ENCODE measurements at regions not wholly inside any gene's neighbourhood (a gene's known extent, or its start where the extent isn't known, plus 50 kb on each side); places are given as distances from the start of the nearest gene placed in this dataset.

DNA sequence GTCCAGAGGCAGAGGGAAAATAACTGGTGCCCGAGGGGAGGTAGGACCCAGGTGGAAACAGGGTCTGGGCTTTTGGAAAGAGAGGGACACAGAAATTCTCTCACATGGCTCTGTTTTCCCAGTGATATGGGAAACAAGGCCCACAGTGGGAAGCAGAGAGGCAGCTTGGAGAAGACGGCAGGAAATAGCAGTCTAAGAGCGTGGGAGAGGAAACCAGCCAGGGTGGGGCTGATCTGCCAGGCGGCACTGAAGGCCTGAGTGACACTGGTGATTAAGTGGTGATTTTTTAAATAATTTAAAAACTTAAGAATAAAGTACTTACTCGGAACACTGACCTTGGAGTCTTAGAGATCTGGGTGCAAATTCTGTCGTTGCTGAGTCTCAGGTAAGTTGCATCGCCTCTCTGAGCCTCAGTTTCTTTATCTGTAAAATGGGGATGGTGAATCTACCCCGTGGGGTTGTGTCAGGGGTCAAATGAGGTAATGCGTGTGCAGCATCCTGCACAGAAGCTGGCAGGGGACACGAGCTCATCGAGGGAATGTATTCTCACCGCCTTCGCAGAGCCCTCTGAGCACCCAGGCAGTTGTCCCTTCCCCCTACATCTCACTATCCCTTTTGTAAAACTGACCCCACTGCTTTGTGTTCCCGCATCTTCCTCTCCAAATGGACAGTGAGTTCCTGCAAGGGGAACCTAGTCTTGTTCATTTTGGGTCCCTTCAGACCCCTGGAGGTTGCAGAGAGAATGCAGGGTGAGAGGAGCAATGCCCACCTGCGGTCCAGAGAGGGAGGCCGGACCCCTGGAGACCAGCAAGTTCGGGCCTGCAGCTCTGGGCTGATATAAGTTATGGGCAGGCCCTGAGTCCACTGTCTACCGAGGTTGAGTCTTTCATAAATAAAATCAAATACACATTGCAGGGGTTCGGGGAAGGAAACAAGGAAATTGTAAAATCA, 228.6 kb upstream of the PMEPA1 start:
- no peak for DNase-seq

DNA sequence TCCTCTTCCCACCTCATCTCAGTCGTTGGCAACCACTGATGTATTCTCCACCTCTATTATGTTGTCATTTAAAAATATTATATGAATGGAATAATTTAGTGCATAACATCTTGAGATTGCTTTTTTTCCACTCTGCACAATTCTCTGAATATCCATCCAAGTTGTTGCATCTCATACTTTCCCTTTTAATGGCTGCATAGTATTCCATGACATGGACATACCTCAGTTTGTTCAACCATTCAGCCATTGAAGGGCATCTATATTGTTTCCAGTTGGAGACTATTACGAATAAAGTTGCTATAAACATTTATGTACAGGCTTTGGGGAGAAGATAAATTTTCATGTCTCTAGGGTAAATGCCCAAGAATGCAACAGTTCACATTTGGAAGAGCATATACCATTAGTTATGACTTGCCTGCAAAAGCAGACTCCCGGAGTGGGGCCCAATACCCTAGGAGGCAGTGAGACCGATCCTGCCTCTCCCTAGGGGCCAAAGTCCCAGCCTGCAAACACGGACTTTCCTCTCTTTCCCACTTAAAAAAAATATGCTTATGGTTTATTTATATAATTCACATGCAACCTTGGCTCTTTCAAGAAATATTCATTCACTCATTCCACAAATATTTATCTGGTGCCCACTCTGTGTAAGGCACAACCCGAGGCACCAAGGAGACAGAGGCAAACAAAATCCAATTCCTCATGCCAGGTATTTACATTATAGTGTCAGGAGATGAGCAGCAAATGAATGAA, 227.0 kb upstream of the PMEPA1 start:
- no peak for DNase-seq

GRCh38 chr20:57934913-57935312, 225.1 kb upstream of the PMEPA1 start:
- DNase-seq, result no peak

GRCh38 chr20:57934007-57934805, 224.4 kb upstream of the PMEPA1 start:
- DNase-seq, result no peak

- DNase-seq, result no peak
Measured at GRCh38 chr20:57932227-57932864, 222.5 kb upstream of the PMEPA1 start.

DNA sequence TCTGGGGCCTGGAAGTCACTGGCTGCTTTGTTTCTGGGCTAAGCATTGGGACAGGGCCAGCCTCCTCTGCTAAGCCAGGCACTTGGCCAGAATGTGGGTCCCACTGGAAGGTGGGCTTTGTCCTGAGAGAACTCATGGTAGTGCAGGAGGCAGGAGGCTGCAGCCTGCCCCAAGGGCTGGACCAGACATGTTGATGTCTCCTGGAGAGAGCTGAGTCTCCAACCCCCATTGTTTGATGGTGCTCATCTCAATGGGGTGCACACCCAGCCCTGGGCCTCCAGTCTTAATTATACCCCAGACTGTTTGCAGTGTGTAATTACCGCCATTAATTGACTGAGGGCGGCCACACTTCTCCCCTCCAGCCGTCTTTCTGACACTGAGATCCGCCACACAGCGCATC, 220.5 kb upstream of the PMEPA1 start:
- DNase-seq, result no peak

GRCh38 chr20:57928181-57928967, 218.6 kb upstream of the PMEPA1 start:
- DNase-seq, result no peak

DNA sequence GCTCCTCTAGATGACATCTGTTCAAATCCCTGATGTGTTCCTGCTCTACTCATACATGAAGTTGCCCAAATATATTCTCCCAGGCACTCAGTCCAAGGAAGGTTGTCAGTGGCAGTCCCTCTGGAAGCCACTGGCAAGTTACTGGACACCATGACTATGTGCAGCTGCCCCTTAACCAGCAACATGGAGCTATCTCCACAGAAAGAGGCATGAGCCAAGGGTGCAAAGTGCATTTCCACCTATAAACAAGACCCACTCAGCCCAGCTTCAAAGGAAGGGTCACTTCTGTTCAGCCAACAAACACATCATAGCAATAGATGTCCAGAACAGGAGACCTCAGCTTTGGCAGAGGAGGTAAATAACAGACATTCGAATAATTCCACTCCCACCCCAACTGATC, 217.6 kb upstream of the PMEPA1 start:
- no peak for DNase-seq

- DNase-seq, result no peak
Measured at GRCh38 chr20:57922706-57923105, 212.9 kb upstream of the PMEPA1 start.

DNA sequence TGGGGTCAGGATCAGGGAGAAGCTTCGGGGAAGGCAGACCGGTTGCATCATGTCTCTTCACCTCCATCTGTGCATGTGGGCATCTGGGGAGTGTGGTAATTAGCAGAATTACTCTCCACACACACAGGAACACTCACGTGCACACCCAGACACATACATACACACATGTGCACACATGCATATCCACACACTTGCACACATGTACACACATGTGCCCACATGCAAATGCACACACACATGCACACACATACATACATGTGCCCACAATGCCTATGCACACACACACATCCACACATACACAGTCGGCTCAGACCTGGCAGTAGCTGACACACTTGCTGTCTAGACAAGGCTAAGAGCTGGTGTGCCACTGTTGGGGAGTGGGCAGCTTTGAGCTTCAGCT, 212.3 kb upstream of the PMEPA1 start:
- no peak for DNase-seq

DNA sequence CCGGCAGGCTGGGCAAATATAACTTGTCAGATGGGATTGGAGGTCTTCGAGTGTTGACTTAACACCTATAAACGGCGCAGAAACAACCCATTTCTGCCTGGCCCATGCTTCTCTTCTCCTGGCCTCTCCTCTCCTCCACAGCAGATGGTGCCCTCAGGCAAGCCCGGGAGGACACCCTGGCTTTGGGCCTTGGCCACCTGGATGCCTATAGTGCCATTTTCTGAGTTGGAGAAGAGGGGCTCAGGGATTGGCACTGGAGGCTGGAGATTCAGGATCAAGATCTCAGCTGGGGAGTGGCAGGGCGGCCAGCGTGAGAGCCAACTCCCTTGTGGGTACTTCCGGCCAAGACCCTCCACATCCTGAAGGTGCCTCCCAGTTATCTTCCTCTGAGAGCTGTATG, 211.9 kb upstream of the PMEPA1 start:
- no peak for DNase-seq

GRCh38 chr20:57920971-57921370, 211.2 kb upstream of the PMEPA1 start:
- DNase-seq, result no peak

DNA sequence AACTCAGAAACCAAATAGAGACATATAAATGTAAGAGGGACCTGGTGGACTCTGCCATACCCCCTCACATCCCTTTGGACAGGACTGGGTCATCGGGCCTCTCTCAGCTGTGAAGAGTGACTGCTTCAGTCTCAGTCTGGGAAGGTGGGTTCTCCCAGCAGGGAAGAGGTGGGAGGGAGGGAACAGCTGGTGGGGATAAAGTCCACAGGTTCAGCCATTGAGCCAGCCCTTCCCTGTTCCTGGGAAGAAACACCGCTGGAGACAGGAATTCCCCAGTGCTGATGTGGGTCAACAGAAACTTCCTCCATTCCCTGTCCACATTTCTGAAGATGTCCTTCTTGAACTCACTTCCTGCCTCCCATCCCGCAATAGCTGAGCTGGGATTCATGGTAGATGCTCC, 209.2 kb upstream of the PMEPA1 start:
- DNase-seq, result no peak

GRCh38 chr20:57918551-57918950, 208.7 kb upstream of the PMEPA1 start:
- no peak for DNase-seq

- no peak for DNase-seq
Measured at GRCh38 chr20:57914205-57914604, 204.4 kb upstream of the PMEPA1 start.

GRCh38 chr20:57913156-57913930, 203.5 kb upstream of the PMEPA1 start:
- no peak for DNase-seq

DNA sequence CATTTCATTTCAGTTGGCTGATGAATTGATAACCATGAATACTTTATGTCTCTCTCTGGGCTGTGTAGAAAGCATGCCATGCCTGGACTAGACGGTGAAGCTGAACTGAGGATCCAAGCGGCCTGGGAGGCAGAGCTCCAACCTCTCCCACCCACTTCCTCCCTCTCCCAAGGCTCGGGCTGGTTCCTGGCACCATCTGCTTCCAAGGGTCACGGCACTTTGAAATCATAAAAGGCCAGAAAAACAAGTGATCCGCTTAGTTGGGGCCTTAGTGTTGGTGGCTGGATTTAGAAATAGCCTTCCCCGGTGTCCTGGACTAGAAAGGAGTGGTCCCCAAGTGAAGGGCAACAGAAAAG, 202.4 kb upstream of the PMEPA1 start:
- no peak for DNase-seq

DNA sequence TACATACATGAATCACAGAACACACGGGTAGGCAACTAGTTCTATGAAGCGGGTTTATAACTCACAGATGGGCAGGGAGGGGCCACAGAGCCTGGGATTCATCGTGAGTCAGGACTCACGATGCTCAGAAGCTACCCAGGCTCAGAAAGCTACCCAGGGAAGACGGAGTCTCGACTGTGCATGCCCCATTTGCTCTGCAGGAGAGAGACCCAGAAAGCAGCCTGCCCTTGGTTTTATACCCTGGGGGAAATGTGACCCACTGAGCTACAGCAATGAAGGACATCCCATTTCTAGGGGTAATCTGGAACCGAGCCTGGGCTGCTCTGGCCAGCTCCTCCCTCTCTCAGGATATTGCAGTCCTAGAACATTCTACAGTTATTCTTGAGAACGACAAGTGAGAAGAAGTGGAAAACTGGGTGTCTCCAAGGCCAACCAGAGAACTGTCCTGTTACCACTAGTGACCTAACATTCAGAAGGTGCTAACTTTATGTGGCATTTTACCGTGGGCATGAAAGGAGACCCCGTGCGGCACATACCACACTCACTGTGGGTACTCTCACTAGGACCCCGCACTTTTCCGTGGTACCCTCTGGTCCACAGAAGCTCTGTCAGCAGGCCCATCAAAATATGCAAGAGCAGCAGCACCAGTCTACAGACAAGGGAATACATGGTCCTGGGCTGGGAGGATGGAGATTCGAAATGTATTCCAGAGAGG, 201.9 kb upstream of the PMEPA1 start:
- no peak for DNase-seq

DNA sequence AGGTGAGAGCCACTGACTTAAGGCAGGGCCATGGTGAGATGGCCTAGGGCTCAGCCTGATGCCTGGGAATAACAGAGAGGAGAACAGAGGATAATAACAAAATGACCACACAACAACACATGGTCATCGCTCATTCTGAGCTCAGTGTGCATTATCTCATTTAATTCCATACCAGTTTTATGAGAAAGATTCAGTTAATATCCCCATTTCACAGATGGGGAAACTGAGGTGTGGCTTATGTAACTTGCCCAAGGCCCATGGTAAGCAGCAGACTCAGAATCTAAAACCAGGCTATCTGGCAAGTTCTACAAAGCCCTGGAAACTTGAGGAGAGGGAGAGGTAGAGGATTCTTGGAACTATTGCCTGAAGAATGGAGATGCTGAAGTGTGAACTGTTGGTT, 200.9 kb upstream of the PMEPA1 start:
- no peak for DNase-seq

GRCh38 chr20:57909763-57910331, 200.0 kb upstream of the PMEPA1 start:
- no peak for DNase-seq
